22Rv1 (cell line): ENCODE measurements at regions not wholly inside any gene's neighbourhood (a gene's known extent, or its start where the extent isn't known, plus 50 kb on each side); places are given as distances from the start of the nearest gene placed in this dataset.

Experiments used
- H3K27ac ChIP-seq: fragments of 450-650 bp; 2 replicates; pipeline ENCODE4 v1.5.1; 2017
- ZFX ChIP-seq: fragments of 450-650 bp; IDR thresholded peaks from 2 replicates; pipeline ENCODE4 v1.6.1; 2017; ENCODE audit warnings: antibody characterized with exemption, borderline replicate concordance
- TF ChIP-seq, protein P1 (sequence below): fragments of 450-650 bp; IDR thresholded peaks from 2 replicates; pipeline ENCODE4 v1.5.1; 2017; ENCODE audit warnings: mild to moderate bottlenecking

DNA sequence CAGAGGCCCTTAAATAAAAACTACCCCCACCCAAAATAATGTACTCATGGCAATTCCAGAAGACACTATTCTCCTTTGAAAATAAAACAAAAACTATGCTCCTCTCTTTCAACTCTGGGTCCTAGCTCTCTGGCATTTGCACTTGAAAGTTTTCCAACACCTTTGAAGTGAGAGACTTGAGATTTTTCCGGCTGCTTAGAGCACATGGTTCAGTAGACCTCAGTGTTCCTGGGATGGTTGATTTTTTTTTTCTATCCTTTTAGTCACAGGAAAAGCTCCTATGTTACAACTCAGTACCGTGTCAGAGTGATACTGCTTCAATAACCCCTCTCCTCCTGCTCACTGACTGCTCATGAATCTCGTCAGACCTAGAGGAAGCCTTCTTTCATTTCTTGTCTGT, 118.3 kb upstream of the TUSC7 start:
- TF ChIP-seq ZFX: no peak
- TF ChIP-seq, protein P1, sequence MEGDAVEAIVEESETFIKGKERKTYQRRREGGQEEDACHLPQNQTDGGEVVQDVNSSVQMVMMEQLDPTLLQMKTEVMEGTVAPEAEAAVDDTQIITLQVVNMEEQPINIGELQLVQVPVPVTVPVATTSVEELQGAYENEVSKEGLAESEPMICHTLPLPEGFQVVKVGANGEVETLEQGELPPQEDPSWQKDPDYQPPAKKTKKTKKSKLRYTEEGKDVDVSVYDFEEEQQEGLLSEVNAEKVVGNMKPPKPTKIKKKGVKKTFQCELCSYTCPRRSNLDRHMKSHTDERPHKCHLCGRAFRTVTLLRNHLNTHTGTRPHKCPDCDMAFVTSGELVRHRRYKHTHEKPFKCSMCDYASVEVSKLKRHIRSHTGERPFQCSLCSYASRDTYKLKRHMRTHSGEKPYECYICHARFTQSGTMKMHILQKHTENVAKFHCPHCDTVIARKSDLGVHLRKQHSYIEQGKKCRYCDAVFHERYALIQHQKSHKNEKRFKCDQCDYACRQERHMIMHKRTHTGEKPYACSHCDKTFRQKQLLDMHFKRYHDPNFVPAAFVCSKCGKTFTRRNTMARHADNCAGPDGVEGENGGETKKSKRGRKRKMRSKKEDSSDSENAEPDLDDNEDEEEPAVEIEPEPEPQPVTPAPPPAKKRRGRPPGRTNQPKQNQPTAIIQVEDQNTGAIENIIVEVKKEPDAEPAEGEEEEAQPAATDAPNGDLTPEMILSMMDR: no peak
- H3K27ac ChIP-seq: no peak overlapping the region

DNA sequence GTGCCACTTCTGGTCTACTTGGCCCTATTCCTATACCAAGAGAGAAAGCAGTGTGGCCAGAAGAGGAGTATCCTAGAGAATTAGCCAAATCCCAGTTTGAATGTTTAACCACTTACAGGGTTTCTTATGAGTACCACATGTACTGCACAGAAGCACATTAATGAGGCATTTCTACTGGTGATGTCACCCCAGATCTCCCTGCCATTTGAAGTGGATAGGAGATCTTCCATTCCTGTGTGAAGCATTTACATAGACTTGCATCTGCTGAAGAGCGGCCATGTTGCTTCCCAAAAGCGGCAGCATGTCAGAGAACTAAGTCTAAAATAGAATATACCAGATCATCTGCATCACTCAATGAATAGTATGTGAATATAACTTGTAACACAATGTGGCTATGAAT, 108.4 kb upstream of the TUSC7 start:
- TF ChIP-seq, protein P1: no peak
- no peak for TF ChIP-seq ZFX
- H3K27ac ChIP-seq: no peak overlapping the region

DNA sequence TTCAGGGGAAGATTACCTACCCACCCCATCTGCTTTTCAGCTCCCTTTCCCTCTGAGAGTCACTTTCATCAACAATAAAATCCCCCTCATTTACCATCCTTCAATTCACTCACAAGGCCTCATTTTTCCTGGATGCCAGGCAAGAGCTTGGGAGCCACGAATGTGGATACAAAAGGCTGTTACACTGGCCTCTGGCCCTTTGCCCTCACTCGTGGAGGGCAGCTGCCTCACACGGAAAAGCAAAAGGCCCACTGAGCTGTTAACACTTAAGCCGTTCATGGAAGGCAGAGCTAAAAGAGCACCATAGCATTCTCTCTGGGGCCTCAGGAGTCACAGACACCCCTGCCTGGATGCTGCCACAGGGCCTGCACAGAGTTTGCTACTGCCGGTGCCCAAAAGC, 102.4 kb upstream of the TUSC7 start:
- H3K27ac ChIP-seq: no peak overlapping the region
- TF ChIP-seq, protein P1: no peak
- no peak for TF ChIP-seq ZFX

DNA sequence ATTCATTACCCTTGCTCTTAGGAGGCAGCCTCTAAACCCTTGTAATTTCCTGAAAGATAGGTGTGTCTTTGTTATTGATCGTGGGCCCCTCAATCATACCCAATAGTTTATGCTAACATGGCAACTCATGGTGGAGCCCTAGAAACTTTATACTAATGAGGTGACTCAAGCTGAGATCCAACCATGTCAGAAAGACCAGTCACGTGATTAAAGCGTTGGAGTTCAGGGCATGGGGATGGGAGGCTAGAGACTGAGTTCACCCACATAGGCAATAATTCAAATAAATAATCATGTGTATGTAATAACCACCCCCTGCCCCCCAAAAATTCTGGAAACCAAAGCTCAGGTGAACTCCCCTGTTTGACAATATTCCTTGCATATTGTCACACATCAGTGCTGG, 99.5 kb upstream of the TUSC7 start:
- H3K27ac ChIP-seq: no peak overlapping the region
- TF ChIP-seq, protein P1: no peak
- TF ChIP-seq ZFX: no peak

DNA sequence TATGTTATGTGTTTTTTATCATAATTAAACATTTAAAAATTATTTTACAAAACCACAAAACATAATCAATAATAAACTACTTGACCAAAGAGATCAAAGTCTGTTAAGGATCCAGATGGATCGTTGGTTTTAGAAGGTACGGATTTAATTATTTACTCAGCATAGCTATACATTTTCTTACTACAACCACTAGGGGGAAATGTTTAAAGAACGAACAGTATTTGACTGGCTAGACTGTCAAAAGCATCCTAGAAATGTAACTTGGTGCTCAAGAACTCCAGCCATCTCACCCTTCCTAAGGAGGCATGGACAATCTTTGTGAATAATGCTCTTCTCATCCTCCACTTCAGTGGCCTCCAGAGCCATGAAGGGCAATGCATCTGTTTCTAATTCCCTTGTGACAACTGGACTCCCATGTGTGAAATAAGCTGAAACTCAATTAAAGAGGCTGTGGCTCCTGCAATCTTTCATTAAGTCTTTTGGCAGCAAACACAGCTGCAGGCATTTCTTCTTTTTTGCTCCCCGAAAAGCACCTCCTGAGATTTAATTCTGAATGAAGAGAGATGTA, 94.7 kb upstream of the TUSC7 start:
- no peak overlapping the region for H3K27ac ChIP-seq
- TF ChIP-seq, protein P1: peak; percentile 64
- no peak for TF ChIP-seq ZFX

DNA sequence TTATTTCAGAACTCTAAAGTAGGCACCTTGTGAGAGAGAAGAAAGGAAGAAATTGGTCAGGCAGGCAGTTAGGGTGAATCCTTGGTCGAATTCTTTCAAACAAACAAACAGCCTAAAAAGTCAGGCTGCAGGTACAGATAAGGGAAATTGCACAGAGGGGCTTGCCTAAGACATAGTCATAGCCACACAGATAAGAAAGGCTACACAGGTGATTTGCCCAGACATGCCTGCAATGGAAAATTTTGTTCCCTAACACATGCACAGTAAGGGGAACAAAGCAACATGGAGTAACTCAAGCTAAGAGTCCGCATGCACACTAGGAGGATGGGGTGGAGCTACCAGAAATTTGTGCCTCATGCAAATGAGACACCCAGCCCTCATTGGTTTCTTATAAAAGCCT, 91.4 kb upstream of the TUSC7 start:
- H3K27ac ChIP-seq: no peak overlapping the region
- TF ChIP-seq ZFX: no peak
- TF ChIP-seq, protein P1: no peak

DNA sequence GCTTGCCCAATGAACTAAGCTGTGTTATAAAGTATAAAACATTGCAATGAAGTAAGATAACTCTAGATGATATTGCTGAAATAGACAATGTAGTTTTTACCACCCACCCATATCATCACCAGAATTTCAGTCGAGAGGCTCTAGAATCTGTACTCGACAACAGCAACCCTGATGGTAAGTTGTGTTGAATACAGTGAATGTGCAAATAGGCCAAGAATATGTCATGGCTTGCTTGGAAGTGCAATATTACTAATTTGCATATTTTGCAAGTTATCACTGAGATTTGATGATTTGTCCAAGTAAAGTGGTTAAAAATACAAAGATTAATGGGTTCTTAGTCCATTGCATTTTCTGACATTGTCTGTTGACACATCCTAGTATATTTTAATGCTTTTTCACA, 90.6 kb upstream of the TUSC7 start:
- TF ChIP-seq ZFX: no peak
- TF ChIP-seq, protein P1: no peak
- no peak overlapping the region for H3K27ac ChIP-seq
